GM18858 (cell line): ENCODE measurements at regions not wholly inside any gene's neighbourhood (a gene's known extent, or its start where the extent isn't known, plus 50 kb on each side); places are given as distances from the start of the nearest gene placed in this dataset.

Experiments used
- ATAC-seq: cut with Tn5 transposase; IDR thresholded peaks from one replicate; pipeline ENCODE4 v1.9.1; 2021; ENCODE audit not compliant: unreplicated experiment

GRCh38 chr20:23232679-23233308 lies 117.8 kb upstream of the NXT1 start:
- no peak for ATAC-seq

DNA sequence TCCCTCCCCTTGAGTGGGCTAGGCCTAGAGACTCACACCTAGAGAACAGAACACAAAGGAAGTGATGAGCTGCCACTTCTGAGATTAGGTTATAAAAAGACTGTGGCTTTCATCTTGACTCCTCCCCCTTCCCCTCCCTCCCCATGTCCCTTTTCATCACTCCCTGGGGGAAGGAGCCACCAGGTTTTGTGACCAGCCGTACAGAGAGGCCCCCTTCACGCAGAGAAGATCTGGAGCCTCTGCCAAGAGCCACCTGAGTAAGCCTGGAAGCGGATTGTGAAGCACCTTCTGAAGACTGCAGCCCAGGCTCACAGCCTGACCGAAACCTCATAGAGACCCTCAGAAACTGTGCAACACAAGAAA lies 118.4 kb upstream of the NXT1 start:
- ATAC-seq = no peak

- ATAC-seq = no peak
Observed at GRCh38 chr20:23231561-23232218, 118.9 kb upstream of the NXT1 start.

DNA sequence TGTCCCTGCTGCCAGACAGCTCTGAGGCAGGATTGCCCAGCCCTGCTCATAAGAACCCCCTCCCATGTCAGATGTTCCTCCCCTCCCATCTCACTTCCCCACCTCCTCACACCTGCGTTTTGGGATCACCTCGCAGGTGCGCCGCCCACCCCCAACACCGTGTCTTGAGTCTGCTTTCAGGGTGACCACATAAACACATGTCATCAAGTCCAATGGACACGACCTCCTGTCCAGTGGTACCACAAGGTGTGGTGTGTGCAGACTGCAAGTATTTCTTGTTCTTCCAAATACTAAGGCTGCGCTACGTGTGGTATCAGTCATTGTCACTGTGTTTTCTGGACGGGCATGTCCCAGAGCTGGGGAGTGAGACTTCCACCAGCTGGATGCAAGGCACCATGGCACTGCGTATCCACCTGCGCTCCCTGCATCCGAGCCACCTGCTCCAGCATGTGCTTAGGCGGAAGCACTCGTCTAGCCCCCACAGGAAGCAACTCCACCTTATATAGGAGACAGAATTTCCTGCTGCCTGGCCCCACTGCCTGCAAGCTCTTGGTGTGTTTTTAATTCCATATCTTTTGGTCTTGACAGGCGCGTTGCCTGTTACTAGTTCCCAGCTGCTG lies 119.7 kb upstream of the NXT1 start:
- ATAC-seq = no peak

DNA sequence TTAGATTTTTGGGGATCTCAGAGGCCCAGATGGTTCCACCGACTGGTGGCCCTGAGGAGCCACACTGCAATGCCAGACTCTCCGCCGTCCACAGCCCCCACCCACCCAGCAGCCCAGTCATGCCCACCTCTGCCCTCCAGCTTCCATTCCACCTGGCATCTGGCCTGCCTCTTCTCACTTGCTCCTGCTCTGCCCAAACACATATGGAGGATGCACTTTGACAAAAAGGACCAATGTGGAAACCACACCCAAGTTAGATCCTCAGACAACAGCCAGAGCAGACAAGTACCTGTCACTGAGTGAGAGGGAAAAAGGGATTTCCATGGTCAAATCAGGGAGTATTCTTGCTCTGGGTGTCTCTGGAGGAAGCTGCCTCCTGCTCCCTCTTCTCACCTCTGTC lies 120.6 kb upstream of the NXT1 start:
- no peak for ATAC-seq

DNA sequence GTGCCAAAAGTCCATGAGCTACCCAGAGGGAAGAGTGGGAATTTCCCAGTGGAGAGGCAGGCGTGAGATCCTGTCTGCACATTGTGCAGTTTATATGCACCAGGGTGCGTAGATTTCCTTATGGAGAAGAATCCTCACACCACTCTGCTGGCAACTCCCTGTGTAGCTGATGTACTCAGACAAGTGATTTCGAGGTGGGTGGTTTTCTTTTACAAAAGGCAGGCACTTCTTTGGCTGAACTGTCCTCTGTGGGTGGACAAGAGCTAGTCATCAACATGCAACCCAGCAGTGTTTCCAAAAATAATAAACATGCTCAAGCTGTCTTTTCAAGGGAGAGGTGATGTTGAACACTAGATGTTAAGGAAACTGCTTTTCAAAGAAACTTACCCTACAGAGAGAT lies 121.7 kb upstream of the NXT1 start:
- ATAC-seq = no peak

GRCh38 chr20:23227976-23228375 lies 122.6 kb upstream of the NXT1 start:
- ATAC-seq = no peak

DNA sequence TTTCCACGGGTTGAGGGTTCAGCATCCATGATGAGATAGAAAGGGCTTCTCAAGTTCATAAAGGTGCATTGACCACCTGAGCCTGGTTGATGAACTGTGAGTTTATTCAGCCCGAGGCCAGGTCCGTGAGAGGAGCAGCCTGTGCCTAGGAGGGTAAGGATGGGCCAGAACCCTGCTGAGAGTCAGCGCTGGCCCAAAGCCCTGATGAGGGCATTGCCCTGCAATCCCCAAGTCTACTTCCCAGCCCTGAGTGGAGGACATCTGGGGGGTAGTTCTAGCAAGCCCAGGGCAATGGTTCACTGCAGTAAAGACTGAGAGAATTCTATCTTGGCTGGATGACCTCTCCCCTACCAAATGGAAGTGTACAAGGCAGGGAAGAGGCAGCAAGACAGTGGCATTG lies 123.3 kb upstream of the NXT1 start:
- no peak for ATAC-seq

DNA sequence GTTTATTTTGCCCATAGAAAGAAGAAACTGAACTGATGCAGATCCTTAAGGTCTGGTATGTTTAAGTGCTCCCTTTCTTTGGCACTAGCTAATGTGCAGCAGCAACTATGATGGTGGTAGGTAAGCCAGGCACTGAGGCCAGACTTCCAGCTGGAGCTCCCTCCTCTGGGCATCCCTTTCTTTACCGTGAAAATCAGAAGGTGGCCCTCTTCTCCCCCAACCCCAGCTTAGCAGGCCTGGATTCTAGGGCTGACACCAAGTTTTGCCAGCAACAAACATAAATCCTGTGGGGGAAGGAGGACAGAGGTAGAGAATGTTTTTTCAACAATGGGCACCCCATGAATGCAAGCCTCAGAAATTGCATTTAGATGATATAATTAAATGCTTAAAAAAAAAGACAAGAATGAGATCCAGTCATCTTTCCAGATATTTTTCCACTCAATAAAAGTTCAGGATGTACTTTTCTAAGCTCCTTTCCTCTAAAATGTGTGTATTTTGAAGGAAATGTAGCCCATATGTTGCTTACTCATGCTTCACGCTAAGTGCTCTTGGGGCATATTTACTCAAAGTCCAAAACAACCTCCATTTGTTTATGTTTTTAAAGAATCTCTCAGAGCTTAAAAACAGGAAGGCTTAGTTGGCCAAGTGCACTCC lies 123.9 kb upstream of the NXT1 start:
- no peak for ATAC-seq

GRCh38 chr20:23225407-23226060 lies 125.1 kb upstream of the NXT1 start:
- no peak for ATAC-seq

GRCh38 chr20:23224806-23225205 lies 125.8 kb upstream of the NXT1 start:
- no peak for ATAC-seq

DNA sequence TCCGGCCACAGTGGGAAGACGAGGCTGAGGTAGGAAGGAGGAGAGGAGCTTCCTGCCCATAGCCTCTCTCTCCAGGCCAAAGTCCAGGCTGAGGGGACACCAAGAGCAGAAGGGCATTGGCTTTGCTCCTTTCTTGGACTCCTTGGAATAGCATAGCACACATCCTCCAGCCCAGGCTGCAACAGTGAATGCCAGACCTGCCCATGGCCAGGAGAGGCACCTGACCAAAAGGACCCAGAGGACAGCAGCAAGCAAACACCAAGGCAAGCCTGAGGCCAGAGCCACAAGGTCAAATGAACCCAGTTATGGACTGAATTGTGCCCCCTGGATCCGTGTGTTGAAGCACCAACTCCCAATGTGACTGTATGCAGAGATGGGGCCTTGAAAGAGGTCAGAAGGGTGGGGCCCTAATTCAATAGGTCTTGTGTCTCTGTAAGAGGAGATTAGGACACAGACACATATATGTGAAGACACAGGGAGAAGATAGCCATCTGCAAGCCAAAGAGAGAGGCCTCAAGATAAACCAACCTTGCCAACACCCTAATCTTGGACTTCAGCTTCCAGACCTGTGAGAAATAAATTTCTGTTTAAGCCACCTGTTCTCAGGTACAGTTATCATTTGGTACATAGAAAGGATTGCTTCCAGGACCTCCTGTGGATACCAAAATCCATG lies 126.5 kb upstream of the NXT1 start:
- ATAC-seq = no peak

GRCh38 chr20:23222531-23223200 lies 127.9 kb upstream of the NXT1 start:
- no peak for ATAC-seq

DNA sequence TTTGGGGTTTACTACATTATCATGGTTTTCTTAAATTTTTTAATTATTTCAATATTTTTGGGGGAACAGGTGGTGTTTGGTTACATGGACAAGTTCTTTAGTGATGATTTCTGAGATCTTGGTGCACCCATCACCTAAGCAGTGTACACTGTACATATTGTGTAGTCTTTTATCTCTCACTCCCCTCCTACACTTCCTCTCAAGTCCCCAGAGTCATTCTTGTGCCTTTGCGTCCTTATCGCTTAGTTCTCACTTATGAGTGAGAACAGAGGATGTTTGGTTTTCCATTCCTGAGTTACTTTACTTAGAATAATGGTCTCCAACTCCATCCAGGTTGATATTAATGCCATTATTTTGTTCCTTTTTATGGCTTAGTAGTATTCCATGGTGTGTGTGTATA lies 130.9 kb upstream of the CD93 start:
- ATAC-seq = no peak

GRCh38 chr20:23215344-23215995 lies 129.3 kb upstream of the CD93 start:
- no peak for ATAC-seq

DNA sequence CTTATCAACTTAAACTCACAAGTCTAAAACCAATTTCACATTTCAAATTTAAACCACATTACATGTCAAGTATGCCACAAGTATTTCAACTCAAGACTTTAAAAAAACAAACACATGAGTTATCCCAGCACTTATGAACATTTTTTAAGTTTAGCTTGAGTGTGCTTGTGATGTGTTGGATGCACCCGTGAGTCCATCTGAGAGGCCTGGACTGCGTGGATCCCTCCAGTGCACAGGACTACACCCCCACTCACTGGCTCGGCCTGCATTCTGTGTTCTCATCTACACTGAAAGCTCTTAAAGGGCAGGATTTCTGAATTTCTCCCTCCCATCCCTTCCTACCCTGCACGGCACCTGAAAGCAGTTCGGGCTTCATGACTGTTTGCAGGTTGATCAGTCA lies 128.8 kb upstream of the CD93 start:
- ATAC-seq = no peak

- no peak for ATAC-seq
Observed at GRCh38 chr20:23212464-23212995, 126.4 kb upstream of the CD93 start.

- no peak for ATAC-seq
Observed at GRCh38 chr20:23212011-23212410, 125.9 kb upstream of the CD93 start.

DNA sequence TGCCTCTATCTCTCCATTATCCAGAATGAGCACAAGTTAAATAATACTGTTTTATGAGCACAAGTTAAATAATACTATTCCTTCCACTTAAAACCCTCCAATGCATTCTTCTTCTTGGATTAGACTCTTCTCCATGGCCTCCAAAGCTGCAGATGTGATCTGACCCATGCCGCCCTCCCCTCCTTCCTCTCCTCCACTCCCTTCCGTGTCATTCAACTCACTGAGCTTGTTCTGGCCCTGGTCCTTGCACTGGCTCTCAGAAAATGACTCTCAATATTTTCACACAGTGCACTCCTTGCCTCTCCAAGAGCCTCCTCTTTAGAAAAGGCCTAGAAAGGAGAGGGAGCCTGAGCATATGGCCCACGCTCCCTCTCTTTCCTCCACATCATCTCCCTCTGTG lies 125.0 kb upstream of the CD93 start:
- ATAC-seq = no peak
